SK-N-MC (cell line): ENCODE measurements at regions not wholly inside any gene's neighbourhood (a gene's known extent, or its start where the extent isn't known, plus 50 kb on each side); places are given as distances from the start of the nearest gene placed in this dataset.

Experiments
- DNase-seq: peaks from one replicate; pipeline ENCODE4 v3.0.0-alpha.2; 2011; ENCODE audit warnings: low read depth, low spot score
- H3K27ac ChIP-seq: fragments of 200-600 bp; sonication (generic); 2 replicates; pipeline ENCODE4 v1.5.1; 2016; ENCODE audit warnings: mixed run types
- H3K36me3 ChIP-seq: fragments of 200-600 bp; sonication (generic); 2 replicates; pipeline ENCODE4 v1.6.1; 2017; ENCODE audit warnings: antibody characterized with exemption, low read length, mixed read lengths; ENCODE audit not compliant: insufficient read depth
- H3K4me3 ChIP-seq: fragments of 200-600 bp; sonication (generic); 2 replicates; pipeline ENCODE4 v1.5.1; 2016
- H3K9ac ChIP-seq: fragments of 200-600 bp; sonication (generic); 2 replicates; pipeline ENCODE4 v1.8.0; 2017; ENCODE audit warnings: mixed run types, mixed read lengths; ENCODE audit not compliant: insufficient read length
- H3K9me3 ChIP-seq: fragments of 200-600 bp; sonication (generic); 2 replicates; pipeline ENCODE4 v1.6.1; 2017; ENCODE audit warnings: low read depth, mild to moderate bottlenecking, antibody characterized with exemption, low read length, moderate library complexity, mixed read lengths
- EZH2 ChIP-seq: fragments of 200-600 bp; sonication (generic); IDR thresholded peaks from one replicate; pipeline ENCODE4 v1.6.1; 2017; ENCODE audit warnings: antibody characterized with exemption
- FOXP2 ChIP-seq: optimal IDR thresholded peaks from 2 replicates; pipeline ENCODE3; 2011; ENCODE audit warnings: mild to moderate bottlenecking, moderate library complexity; ENCODE audit not compliant: insufficient read depth; ENCODE audit errors: extremely low read length, control extremely low read depth
- POLR2AphosphoS5 ChIP-seq: IDR thresholded peaks from 2 replicates; pipeline ENCODE4 v1.6.1; 2012; ENCODE audit warnings: mild to moderate bottlenecking, low read depth, low read length, borderline replicate concordance

- H3K9me3 ChIP-seq, result no peaks in the 10 kb centered on the region
- H3K36me3 ChIP-seq, result no peaks in the 10 kb centered on the region
- TF ChIP-seq POLR2AphosphoS5, result no peak
- no peak for TF ChIP-seq EZH2
- no peak for TF ChIP-seq FOXP2
- no peak for DNase-seq
- H3K27ac ChIP-seq, result no peak overlapping the region
- H3K4me3 ChIP-seq, result no peak overlapping the region
- H3K9ac ChIP-seq, result no peak overlapping the region
Observed at GRCh38 chr9:88312045-88312444, 76.2 kb upstream of the SPIN1 start.

- Histone ChIP-seq H3K36me3 (no peaks in the 10 kb centered on the region), H3K9ac (no peak overlapping the region), H3K27ac (no peak overlapping the region), H3K4me3 (no peak overlapping the region), H3K9me3 (no peaks in the 10 kb centered on the region)
- DNase-seq, result no peak
- TF ChIP-seq POLR2AphosphoS5, result no peak
- no peak for TF ChIP-seq FOXP2
- no peak for TF ChIP-seq EZH2
Observed at GRCh38 chr9:88310310-88310980, 77.8 kb upstream of the SPIN1 start.

GRCh38 chr9:88308831-88309560 is 79.2 kb upstream of the SPIN1 start:
- Histone ChIP-seq H3K9me3 (no peaks in the 10 kb centered on the region), H3K9ac (no peak overlapping the region), H3K27ac (no peak overlapping the region), H3K36me3 (no peaks in the 10 kb centered on the region), H3K4me3 (no peak overlapping the region)
- TF ChIP-seq EZH2 (no peak), FOXP2 (no peak), POLR2AphosphoS5 (no peak)
- DNase-seq, result no peak

GRCh38 chr9:88307136-88307535 is 81.1 kb upstream of the SPIN1 start:
- H3K4me3 ChIP-seq, result no peak overlapping the region
- H3K27ac ChIP-seq, result no peak overlapping the region
- DNase-seq, result no peak
- TF ChIP-seq FOXP2 (no peak), EZH2 (no peak), POLR2AphosphoS5 (no peak)
- no peaks in the 10 kb centered on the region for H3K9me3 ChIP-seq
- H3K36me3 ChIP-seq, result no peaks in the 10 kb centered on the region
- no peak overlapping the region for H3K9ac ChIP-seq

GRCh38 chr9:88303721-88304451 is 84.4 kb upstream of the SPIN1 start:
- H3K27ac ChIP-seq, result no peak overlapping the region

GRCh38 chr9:88302579-88303324 is 85.5 kb upstream of the SPIN1 start:
- Histone ChIP-seq H3K9me3 (no peaks in the 10 kb centered on the region), H3K36me3 (no peaks in the 10 kb centered on the region), H3K27ac (no peak overlapping the region), H3K4me3 (no peak overlapping the region), H3K9ac (no peak overlapping the region)
- DNase-seq, result no peak
- TF ChIP-seq POLR2AphosphoS5 (no peak), EZH2 (no peak), FOXP2 (no peak)

More at GRCh38 chr9:88303721-88304451, 84.4 kb upstream of the SPIN1 start:
- no peak for DNase-seq
- no peak overlapping the region for H3K4me3 ChIP-seq
- no peaks in the 10 kb centered on the region for H3K9me3 ChIP-seq
- no peaks in the 10 kb centered on the region for H3K36me3 ChIP-seq
- H3K9ac ChIP-seq, result no peak overlapping the region
- TF ChIP-seq POLR2AphosphoS5 (no peak), FOXP2 (no peak), EZH2 (no peak)

GRCh38 chr9:88300556-88300955 is 87.7 kb upstream of the SPIN1 start:
- Histone ChIP-seq H3K27ac (no peak overlapping the region), H3K9ac (no peak overlapping the region), H3K36me3 (no peaks in the 10 kb centered on the region), H3K9me3 (no peaks in the 10 kb centered on the region), H3K4me3 (no peak overlapping the region)
- DNase-seq, result no peak
- TF ChIP-seq FOXP2, result no peak
- TF ChIP-seq EZH2, result no peak
- no peak for TF ChIP-seq POLR2AphosphoS5
